ENCODE measurements at regions not wholly inside any gene's neighbourhood (a gene's known extent, or its start where the extent isn't known, plus 50 kb on each side); places are given as distances from the start of the nearest gene placed in this dataset.

DNA sequence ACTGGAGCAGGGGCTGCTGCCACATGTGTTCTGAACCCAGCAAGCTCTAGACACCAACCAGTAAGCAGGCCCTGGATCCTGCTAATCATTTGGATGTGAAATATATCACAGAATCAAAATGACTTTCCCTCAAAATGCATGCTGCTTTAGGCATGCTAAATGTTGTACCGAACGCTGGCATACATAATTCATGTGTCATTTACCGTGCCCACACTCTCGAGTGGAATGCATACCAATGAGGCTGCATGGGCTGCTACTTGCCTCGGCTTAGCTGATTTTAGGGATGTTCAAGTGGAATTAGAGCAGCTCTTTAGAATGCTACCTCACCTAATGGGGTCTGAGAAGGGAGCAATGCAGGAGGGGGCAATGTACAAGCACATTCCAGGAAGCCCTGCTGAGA, 509.6 kb upstream of the RAB6C start:
- Histone ChIP-seq H3K27me3 (replicated peaks; ENCODE audit: control insufficient read depth, insufficient read depth, low read length, poor library complexity, severe bottlenecking) (no peaks in the 10 kb centered on the region), H3K9me3 (ENCODE audit: control insufficient read depth, low read length) (no peaks in the 10 kb centered on the region), H3K4me3 (ENCODE audit: insufficient read depth, low read depth, low read length, poor library complexity, severe bottlenecking) (no peak overlapping the region), H3K36me3 (ENCODE audit: control insufficient read depth, insufficient read depth, low read length) (no peaks in the 10 kb centered on the region), H3K27ac (ENCODE audit: insufficient read depth, low read length, poor library complexity, severe bottlenecking) (no peak overlapping the region), H3K4me1 (ENCODE audit: control insufficient read depth, insufficient read depth, low read length, poor library complexity, severe bottlenecking) (no peaks in the 10 kb centered on the region)
- no peak for DNase-seq

- H3K4me3 ChIP-seq (ENCODE audit: insufficient read depth, low read depth, low read length, poor library complexity, severe bottlenecking), result no peak overlapping the region
- DNase-seq, result no peak
- H3K36me3 ChIP-seq (ENCODE audit: control insufficient read depth, insufficient read depth, low read length), result no peaks in the 10 kb centered on the region
- no peaks in the 10 kb centered on the region for H3K4me1 ChIP-seq (ENCODE audit: control insufficient read depth, insufficient read depth, low read length, poor library complexity, severe bottlenecking)
- H3K9me3 ChIP-seq (ENCODE audit: control insufficient read depth, low read length), result no peaks in the 10 kb centered on the region
- H3K27me3 ChIP-seq (replicated peaks; ENCODE audit: control insufficient read depth, insufficient read depth, low read length, poor library complexity, severe bottlenecking), result no peaks in the 10 kb centered on the region
- H3K27ac ChIP-seq (ENCODE audit: insufficient read depth, low read length, poor library complexity, severe bottlenecking), result no peak overlapping the region
Measured at GRCh38 chr2:129478902-129479517, 500.5 kb upstream of the RAB6C start.

DNA sequence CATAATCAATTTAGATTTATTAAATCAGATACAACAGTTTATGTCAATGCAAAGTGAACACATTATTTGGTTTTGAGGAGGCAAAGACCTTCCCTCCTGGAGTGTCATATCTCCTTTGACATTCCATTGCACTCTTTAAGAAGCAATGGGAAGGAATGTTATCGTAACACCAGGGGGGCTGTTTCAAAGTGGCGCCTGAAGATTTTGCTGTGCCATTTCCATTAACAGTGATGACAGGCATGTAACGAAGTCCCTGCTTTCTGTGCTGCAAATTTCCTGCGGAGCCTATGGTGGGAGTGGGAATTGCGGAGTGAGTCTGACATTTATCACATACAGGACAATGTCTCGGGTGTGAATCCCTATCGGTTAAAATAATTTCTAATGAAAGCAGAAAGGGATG, 499.6 kb upstream of the RAB6C start:
- Histone ChIP-seq H3K27me3 (replicated peaks; ENCODE audit: control insufficient read depth, insufficient read depth, low read length, poor library complexity, severe bottlenecking) (no peaks in the 10 kb centered on the region), H3K27ac (ENCODE audit: insufficient read depth, low read length, poor library complexity, severe bottlenecking) (no peak overlapping the region), H3K4me1 (ENCODE audit: control insufficient read depth, insufficient read depth, low read length, poor library complexity, severe bottlenecking) (no peaks in the 10 kb centered on the region), H3K4me3 (ENCODE audit: insufficient read depth, low read depth, low read length, poor library complexity, severe bottlenecking) (no peak overlapping the region), H3K9me3 (ENCODE audit: control insufficient read depth, low read length) (no peaks in the 10 kb centered on the region), H3K36me3 (ENCODE audit: control insufficient read depth, insufficient read depth, low read length) (no peaks in the 10 kb centered on the region)
- DNase-seq, result no peak

DNA sequence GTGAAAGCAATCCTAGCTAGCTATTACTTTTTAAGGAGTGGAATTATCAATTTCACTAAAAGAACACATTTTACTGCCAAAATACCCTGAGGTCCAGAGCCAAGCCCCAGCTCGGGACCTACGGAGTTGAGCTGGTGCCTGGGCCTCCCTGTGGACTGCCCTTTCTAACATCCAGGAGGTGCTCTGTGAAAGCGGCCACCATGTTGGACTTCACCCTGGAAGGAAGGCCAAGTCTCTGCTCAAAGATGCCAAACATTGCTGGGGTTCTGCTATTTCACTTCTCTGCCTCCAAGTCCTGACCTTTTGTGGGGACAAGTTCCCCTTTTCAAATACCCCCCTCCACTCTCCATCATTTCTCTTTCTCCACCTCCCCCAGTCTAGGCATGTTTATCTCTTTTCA, 498.7 kb upstream of the RAB6C start:
- Histone ChIP-seq H3K4me1 (ENCODE audit: control insufficient read depth, insufficient read depth, low read length, poor library complexity, severe bottlenecking) (no peaks in the 10 kb centered on the region), H3K27ac (ENCODE audit: insufficient read depth, low read length, poor library complexity, severe bottlenecking) (no peak overlapping the region), H3K36me3 (ENCODE audit: control insufficient read depth, insufficient read depth, low read length) (no peaks in the 10 kb centered on the region), H3K27me3 (replicated peaks; ENCODE audit: control insufficient read depth, insufficient read depth, low read length, poor library complexity, severe bottlenecking) (no peaks in the 10 kb centered on the region), H3K9me3 (ENCODE audit: control insufficient read depth, low read length) (no peaks in the 10 kb centered on the region), H3K4me3 (ENCODE audit: insufficient read depth, low read depth, low read length, poor library complexity, severe bottlenecking) (no peak overlapping the region)
- DNase-seq, result no peak

DNA sequence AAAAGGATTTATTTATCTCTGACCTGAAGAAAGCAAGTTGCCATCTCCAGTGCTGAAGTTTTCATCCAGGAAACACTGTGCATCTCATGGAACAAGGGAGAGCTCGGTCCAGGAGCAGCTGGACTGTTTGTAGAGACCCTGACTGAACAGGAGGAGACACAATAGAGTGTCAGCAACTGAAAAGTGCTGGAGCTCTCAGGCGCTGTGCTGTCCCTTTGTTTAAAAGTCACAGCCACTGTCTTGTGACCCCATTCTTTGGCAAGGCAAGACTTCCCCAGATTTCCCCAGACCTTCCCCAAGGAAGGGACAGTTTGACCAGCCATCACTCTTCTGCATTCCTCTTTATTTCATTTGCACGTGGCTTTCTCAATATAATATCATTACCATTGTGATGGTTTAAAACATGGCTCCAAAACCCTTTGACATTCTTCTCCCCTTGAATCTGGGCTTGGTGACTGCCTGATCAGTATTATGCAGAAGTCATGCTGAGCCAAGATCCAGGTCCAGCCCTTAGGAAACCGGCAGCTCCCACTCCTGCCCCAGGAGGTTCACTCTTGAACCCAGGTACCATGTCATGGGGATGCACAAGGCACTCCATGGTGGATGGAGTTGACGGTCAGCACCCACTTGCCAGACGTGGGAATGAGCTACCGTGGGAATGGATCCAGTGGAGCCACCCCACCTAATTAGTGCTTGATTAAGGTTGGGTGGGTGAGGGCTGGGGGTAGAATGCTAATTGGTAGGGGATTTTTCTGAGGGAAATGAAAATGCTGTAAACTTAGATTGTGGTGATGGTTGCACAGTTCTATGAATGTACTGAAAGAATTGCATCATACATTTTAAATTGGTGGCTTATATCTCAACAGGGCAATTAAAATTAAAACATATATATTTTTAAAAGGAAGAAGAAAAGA, 497.9 kb upstream of the RAB6C start:
- Histone ChIP-seq H3K9me3 (ENCODE audit: control insufficient read depth, low read length) (no peaks in the 10 kb centered on the region), H3K4me1 (ENCODE audit: control insufficient read depth, insufficient read depth, low read length, poor library complexity, severe bottlenecking) (no peaks in the 10 kb centered on the region), H3K4me3 (ENCODE audit: insufficient read depth, low read depth, low read length, poor library complexity, severe bottlenecking) (no peak overlapping the region), H3K36me3 (ENCODE audit: control insufficient read depth, insufficient read depth, low read length) (no peaks in the 10 kb centered on the region), H3K27ac (ENCODE audit: insufficient read depth, low read length, poor library complexity, severe bottlenecking) (no peak overlapping the region), H3K27me3 (replicated peaks; ENCODE audit: control insufficient read depth, insufficient read depth, low read length, poor library complexity, severe bottlenecking) (no peaks in the 10 kb centered on the region)
- no peak for DNase-seq

- H3K27ac ChIP-seq (ENCODE audit: insufficient read depth, low read length, poor library complexity, severe bottlenecking), result no peak overlapping the region
- no peak for DNase-seq
- H3K4me1 ChIP-seq (ENCODE audit: control insufficient read depth, insufficient read depth, low read length, poor library complexity, severe bottlenecking), result no peaks in the 10 kb centered on the region
- no peaks in the 10 kb centered on the region for H3K36me3 ChIP-seq (ENCODE audit: control insufficient read depth, insufficient read depth, low read length)
- no peak overlapping the region for H3K4me3 ChIP-seq (ENCODE audit: insufficient read depth, low read depth, low read length, poor library complexity, severe bottlenecking)
- no peaks in the 10 kb centered on the region for H3K9me3 ChIP-seq (ENCODE audit: control insufficient read depth, low read length)
- no peaks in the 10 kb centered on the region for H3K27me3 ChIP-seq (replicated peaks; ENCODE audit: control insufficient read depth, insufficient read depth, low read length, poor library complexity, severe bottlenecking)
Measured at GRCh38 chr2:129482626-129483025, 496.8 kb upstream of the RAB6C start.

- H3K4me3 ChIP-seq (ENCODE audit: insufficient read depth, low read depth, low read length, poor library complexity, severe bottlenecking), result no peak overlapping the region
- no peaks in the 10 kb centered on the region for H3K27me3 ChIP-seq (replicated peaks; ENCODE audit: control insufficient read depth, insufficient read depth, low read length, poor library complexity, severe bottlenecking)
- H3K4me1 ChIP-seq (ENCODE audit: control insufficient read depth, insufficient read depth, low read length, poor library complexity, severe bottlenecking), result no peaks in the 10 kb centered on the region
- H3K36me3 ChIP-seq (ENCODE audit: control insufficient read depth, insufficient read depth, low read length), result no peaks in the 10 kb centered on the region
- no peak for DNase-seq
- no peaks in the 10 kb centered on the region for H3K9me3 ChIP-seq (ENCODE audit: control insufficient read depth, low read length)
- H3K27ac ChIP-seq (ENCODE audit: insufficient read depth, low read length, poor library complexity, severe bottlenecking), result no peak overlapping the region
Measured at GRCh38 chr2:129483366-129483765, 496.1 kb upstream of the RAB6C start.

- H3K36me3 ChIP-seq (ENCODE audit: control insufficient read depth, insufficient read depth, low read length), result no peaks in the 10 kb centered on the region
- no peaks in the 10 kb centered on the region for H3K4me1 ChIP-seq (ENCODE audit: control insufficient read depth, insufficient read depth, low read length, poor library complexity, severe bottlenecking)
- no peak overlapping the region for H3K4me3 ChIP-seq (ENCODE audit: insufficient read depth, low read depth, low read length, poor library complexity, severe bottlenecking)
- no peak for DNase-seq
- H3K27ac ChIP-seq (ENCODE audit: insufficient read depth, low read length, poor library complexity, severe bottlenecking), result no peak overlapping the region
- no peaks in the 10 kb centered on the region for H3K9me3 ChIP-seq (ENCODE audit: control insufficient read depth, low read length)
- H3K27me3 ChIP-seq (replicated peaks; ENCODE audit: control insufficient read depth, insufficient read depth, low read length, poor library complexity, severe bottlenecking), result no peaks in the 10 kb centered on the region
Measured at GRCh38 chr2:129484999-129485897, 494.2 kb upstream of the RAB6C start.

DNA sequence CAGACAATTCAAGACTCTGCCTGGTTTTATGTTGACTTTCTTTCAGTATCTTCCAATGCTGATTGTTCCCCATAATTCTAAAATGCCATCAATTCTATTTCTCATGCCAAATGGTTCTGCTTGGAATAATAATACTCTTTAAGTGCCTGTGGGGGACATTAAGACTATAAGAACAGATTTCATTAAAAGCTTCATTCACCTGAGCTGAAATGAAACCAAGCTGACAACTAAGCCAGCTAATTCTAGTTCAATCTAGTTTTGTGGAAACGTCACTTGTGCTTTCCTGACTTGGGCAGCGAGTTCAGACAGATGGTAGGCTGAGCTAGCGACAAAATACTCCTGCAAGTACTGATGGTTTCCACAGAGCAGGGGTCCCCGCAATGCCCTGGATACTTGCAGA, 491.1 kb upstream of the RAB6C start:
- Histone ChIP-seq H3K27ac (ENCODE audit: insufficient read depth, low read length, poor library complexity, severe bottlenecking) (no peak overlapping the region), H3K36me3 (ENCODE audit: control insufficient read depth, insufficient read depth, low read length) (no peaks in the 10 kb centered on the region), H3K27me3 (replicated peaks; ENCODE audit: control insufficient read depth, insufficient read depth, low read length, poor library complexity, severe bottlenecking) (no peaks in the 10 kb centered on the region), H3K9me3 (ENCODE audit: control insufficient read depth, low read length) (no peaks in the 10 kb centered on the region), H3K4me1 (ENCODE audit: control insufficient read depth, insufficient read depth, low read length, poor library complexity, severe bottlenecking) (no peaks in the 10 kb centered on the region), H3K4me3 (ENCODE audit: insufficient read depth, low read depth, low read length, poor library complexity, severe bottlenecking) (no peak overlapping the region)
- no peak for DNase-seq
